Small intestine (tissue), 7 donors: ENCODE measurements at regions not wholly inside any gene's neighbourhood (a gene's known extent, or its start where the extent isn't known, plus 50 kb on each side); places are given as distances from the start of the nearest gene placed in this dataset.

Experiments used
- DNase-seq, 2 donors: peaks; one replicate each; pipeline versions ENCODE4 v3.0.0 to v3.0.0-alpha.2; 2013
- FAIRE-seq: peaks from 2 replicates; lab custom pipeline; 2012; peaks lifted over from hg19 to GRCh38; lab: Jason Lieb, UNC
- H3K27ac ChIP-seq, 3 donors: one replicate each; pipeline ENCODE4 v1.5.1; 2013; ENCODE audit warnings: low read length in 2 of 3, mild to moderate bottlenecking in 2 of 3, control low read depth in 1 of 3, inconsistent platforms in 1 of 3, low read depth in 1 of 3, moderate library complexity in 1 of 3
- H3K27me3 ChIP-seq, 3 donors: one replicate each; pipeline ENCODE4 v1.6.1; 2013; ENCODE audit warnings: low read length in 3 of 3, inconsistent platforms in 1 of 3; ENCODE audit not compliant: control insufficient read depth in 3 of 3, insufficient read depth in 3 of 3
- H3K36me3 ChIP-seq, 3 donors: one replicate each; pipeline ENCODE4 v1.6.1; 2013; ENCODE audit warnings: low read length in 3 of 3, inconsistent platforms in 1 of 3, low read depth in 1 of 3, mild to moderate bottlenecking in 1 of 3, moderate library complexity in 1 of 3; ENCODE audit not compliant: control insufficient read depth in 3 of 3, insufficient read depth in 2 of 3
- H3K4me1 ChIP-seq, 3 donors: one replicate each; pipeline ENCODE4 v1.6.1; 2013; ENCODE audit warnings: low read length in 2 of 3, inconsistent platforms in 1 of 3, low read depth in 1 of 3, mild to moderate bottlenecking in 1 of 3, moderate library complexity in 1 of 3; ENCODE audit not compliant: control insufficient read depth in 3 of 3, insufficient read depth in 2 of 3
- H3K4me3 ChIP-seq, 3 donors: one replicate each; pipeline ENCODE4 v1.5.1; 2013; ENCODE audit warnings: low read length in 3 of 3, control low read depth in 1 of 3, inconsistent platforms in 1 of 3, low read depth in 1 of 3, mild to moderate bottlenecking in 1 of 3, moderate library complexity in 1 of 3
- H3K9me3 ChIP-seq, 2 donors: one replicate each; pipeline ENCODE4 v1.6.1; 2013; ENCODE audit warnings: low read depth in 1 of 2, low read length in 1 of 2; ENCODE audit not compliant: control insufficient read depth in 2 of 2, insufficient read depth in 1 of 2
- WGBS, 3 donors: extraction: QIAGEN DNeasy Blood & Tissue Kit; methylation state at CpG; one replicate each; pipeline ENCODE4 v1.1.7; 2013; 5-methylcytosine and 5-hydroxymethylcytosine counted together
- donor health status: healthy with polysubstance abuse.
- donor health status: control.
- donor health status: control.
- donor health status: Bipolar disorder and iron deficiency.
- donor health status: healthy.

DNA sequence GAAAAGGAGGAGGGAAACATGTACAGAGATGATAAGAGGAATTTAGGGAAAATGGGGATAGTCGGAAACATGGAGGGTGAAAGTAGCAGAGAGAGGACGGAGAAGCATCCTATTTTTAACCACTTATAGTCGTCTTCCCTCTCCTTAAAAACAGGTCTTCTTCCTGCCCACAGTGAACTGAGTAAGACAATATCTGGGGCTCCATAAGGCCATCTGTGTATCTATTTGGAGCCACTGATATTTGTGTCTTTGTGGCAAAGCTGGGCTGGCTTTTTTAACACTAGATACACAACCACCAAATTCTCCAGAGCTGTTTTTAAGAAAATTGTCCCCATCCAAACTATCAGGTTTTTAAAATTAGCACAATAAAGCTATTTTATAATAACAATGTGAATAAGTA, 109.5 kb upstream of the RAP1B start:
- H3K9me3 ChIP-seq: no peaks in the 10 kb centered on the region
- WGBS, 3 donors: 69 to 77% (median 73%) methylated on average over 3 of the region's 3 CpGs
- H3K27ac ChIP-seq: no peak overlapping the region
- FAIRE-seq (no peak), DNase-seq (no peak)
- H3K36me3 ChIP-seq: no peaks in the 10 kb centered on the region
- peaks cover 0 to 4% (median 0%) of the 10 kb centered on the region in 3 donors for H3K27me3 ChIP-seq
- H3K4me1 ChIP-seq: no peaks in the 10 kb centered on the region
- H3K4me3 ChIP-seq: no peak overlapping the region

DNA sequence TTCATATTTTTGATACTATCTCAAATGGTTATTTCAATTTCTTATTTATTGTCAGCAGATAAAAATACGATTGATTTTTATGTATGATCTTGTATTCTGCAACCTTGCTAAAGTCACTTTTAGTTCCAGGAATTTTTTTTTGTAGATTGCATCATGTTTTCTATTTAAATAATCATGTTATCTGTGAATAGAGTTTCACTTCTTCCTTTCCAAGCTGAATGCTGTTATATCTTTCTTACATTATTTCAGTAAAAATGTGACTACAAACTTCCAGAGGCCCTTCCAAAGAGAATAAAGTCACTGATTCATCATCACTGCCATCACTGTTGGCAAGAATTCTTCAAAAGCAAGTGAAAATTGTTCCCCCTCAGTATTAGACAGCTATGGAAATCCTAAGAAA, 104.7 kb upstream of the RAP1B start:
- Histone ChIP-seq H3K4me1 (no peaks in the 10 kb centered on the region), H3K27me3 (no peaks in the 10 kb centered on the region), H3K36me3 (no peaks in the 10 kb centered on the region), H3K4me3 (no peak overlapping the region), H3K27ac (no peak overlapping the region), H3K9me3 (no peaks in the 10 kb centered on the region)
- FAIRE-seq: no peak
- no peak for DNase-seq
- WGBS, 3 donors: 70 to 85% (median 77%) methylated on average over 1 of the region's 1 CpG

DNA sequence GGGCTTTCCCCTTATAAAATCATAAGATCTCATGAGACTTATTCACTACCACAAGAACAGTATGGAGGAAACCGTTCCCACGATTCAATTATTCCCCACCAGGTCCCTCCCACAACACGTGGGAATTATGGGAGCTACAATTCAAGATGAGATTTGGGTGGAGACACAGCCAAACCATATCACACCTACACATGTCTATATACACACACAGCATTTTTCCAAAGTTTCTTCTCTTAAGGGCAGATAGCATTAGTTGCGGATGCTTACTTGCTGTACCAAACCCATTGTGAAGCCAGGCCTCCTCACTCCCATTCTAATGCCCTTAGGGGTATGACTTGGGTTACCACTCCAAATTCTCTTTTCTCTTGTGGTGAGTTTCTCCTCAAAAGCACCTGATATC, 104.1 kb upstream of the RAP1B start:
- Histone ChIP-seq H3K9me3 (no peaks in the 10 kb centered on the region), H3K4me1 (no peaks in the 10 kb centered on the region)
- WGBS, 3 donors: 70 to 92% (median 90%) methylated on average over 4 of the region's 4 CpGs

DNA sequence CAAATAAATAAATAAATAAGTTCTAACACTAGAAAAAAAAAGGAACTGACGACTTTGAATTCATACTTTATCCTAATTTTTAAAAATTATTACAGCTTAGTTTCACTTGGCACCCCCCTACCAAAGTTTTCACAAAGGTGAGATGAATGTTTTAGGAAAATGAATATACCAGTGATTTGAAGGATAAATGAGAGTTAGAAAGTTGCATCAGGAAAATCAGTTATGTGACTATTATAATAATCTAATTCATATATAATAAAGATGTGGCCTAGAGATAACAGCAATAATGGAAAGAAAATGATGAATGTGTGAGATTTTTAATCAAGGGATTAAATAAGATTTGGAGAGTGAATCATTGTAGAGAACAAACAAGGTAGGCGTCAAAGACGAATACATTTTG, 103.0 kb upstream of the RAP1B start:
- Histone ChIP-seq H3K4me3 (no peak overlapping the region), H3K4me1 (no peaks in the 10 kb centered on the region), H3K9me3 (no peaks in the 10 kb centered on the region), H3K27ac (no peak overlapping the region), H3K27me3 (no peaks in the 10 kb centered on the region), H3K36me3 (no peaks in the 10 kb centered on the region)
- no peak for DNase-seq
- 89 to 97% (median 96%) methylated on average over 3 of the region's 3 CpGs for WGBS, 3 donors
- FAIRE-seq: no peak

More for the DNA sequence above, 104.1 kb upstream of the RAP1B start:
- H3K36me3 ChIP-seq: no peaks in the 10 kb centered on the region
- no peaks in the 10 kb centered on the region for H3K27me3 ChIP-seq
- no peak overlapping the region for H3K4me3 ChIP-seq
- no peak overlapping the region for H3K27ac ChIP-seq
- FAIRE-seq: no peak
- DNase-seq: no peak

DNA sequence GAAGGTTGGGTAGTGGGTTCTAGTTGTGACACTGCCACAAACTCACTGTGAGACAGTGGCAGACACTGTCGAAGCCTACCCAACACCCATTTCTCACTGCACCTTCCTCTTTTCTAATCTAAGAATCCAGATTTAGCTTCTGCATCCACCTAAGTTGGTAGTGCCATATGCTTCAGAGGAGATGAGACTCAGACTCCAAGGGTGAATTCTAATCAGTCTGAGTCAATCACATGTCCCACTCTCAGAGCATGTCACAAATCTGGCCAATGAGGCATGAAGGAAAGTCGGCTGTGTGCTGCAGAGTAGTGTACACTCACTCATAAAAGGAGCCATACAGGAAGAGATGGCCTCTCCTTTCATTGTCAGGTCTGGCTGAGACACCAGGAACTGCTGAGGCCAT, 102.1 kb upstream of the RAP1B start:
- 81 to 89% (median 88%) methylated on average over 2 of the region's 2 CpGs for WGBS, 3 donors
- H3K27ac ChIP-seq: no peak overlapping the region
- H3K4me1 ChIP-seq: no peaks in the 10 kb centered on the region
- H3K36me3 ChIP-seq: no peaks in the 10 kb centered on the region
- H3K27me3 ChIP-seq: no peaks in the 10 kb centered on the region
- no peak for FAIRE-seq
- H3K9me3 ChIP-seq: no peaks in the 10 kb centered on the region
- H3K4me3 ChIP-seq: no peak overlapping the region
- DNase-seq: no peak

DNA sequence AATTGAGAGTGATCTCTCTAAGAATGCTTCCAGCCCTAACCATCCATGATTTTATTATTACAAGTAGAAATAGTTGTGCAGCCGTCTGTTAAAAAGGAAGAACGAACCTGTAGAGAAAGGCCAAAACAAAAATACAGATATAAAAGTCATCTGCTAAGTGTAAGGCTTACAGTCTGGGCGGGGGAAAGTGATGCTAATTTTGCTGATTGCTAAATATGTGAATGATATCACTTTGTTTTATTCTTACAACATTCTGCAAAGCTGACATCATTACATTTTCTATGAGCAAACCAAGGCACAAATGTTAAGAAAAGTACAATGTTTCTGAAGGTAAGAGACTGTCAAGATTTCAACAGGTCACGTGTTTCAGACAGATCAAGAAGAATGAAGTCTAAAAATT, 101.5 kb upstream of the RAP1B start:
- H3K4me3 ChIP-seq: no peak overlapping the region
- H3K36me3 ChIP-seq: no peaks in the 10 kb centered on the region
- DNase-seq (no peak), FAIRE-seq (no peak)
- no peaks in the 10 kb centered on the region for H3K4me1 ChIP-seq
- no peaks in the 10 kb centered on the region for H3K9me3 ChIP-seq
- no peaks in the 10 kb centered on the region for H3K27me3 ChIP-seq
- no peak overlapping the region for H3K27ac ChIP-seq
- 92 to 94% (median 93%) methylated on average over 4 of the region's 4 CpGs for whole genome bisulfite sequencing, 3 donors

DNA sequence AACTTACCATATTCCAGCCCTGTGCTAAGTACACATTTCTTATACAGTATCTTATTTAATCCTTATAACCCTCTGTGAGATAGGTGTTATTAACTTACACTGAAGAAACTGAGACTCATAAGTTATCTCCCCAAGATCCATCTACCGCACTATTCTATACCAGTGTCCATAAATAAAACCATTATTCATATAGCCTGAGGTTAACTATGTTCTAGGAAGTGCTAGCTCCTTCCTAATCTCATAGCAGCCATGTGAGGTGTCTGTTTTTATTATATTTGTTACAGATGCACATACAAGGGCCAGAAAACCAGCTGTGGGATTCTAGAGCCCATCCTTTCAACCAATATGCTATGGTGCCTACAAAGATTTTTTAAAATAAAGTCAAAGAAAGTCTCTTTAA, 100.3 kb upstream of the RAP1B start:
- Histone ChIP-seq H3K36me3 (no peaks in the 10 kb centered on the region), H3K4me1 (no peaks in the 10 kb centered on the region), H3K27me3 (no peaks in the 10 kb centered on the region), H3K4me3 (no peak overlapping the region), H3K27ac (no peak overlapping the region), H3K9me3 (no peaks in the 10 kb centered on the region)
- no peak for DNase-seq
- WGBS, 3 donors: 93 to 97% (median 94%) methylated on average over 1 of the region's 1 CpG
- FAIRE-seq: no peak

DNA sequence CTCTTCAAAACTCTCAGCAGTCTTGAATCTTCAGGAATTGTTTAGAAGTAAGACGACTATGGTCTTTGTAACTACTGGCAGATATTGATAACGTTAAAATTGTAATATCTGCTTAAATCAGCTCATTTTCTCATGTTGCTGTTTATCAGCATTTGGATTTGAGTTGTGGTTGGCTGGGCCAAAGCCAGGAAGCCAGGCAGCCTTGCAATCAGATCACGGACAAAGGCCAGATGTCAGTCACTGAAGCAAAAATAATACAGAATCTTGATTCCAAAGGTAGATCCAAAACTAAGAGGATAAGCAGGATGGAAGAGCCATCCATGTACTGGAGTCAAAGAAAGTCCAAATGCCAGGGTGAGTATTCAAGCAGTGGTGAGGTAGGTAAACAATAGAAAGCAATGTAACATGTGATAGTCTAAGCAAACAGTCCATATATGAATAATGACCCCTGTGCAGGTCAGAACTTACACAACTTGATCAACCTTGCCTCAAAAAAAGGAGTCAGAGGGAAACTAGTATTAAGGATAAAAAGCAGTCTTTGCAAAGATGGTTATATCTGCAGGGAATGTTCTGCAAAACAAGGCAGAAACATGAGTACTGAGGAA, 95.8 kb upstream of the RAP1B start:
- no peaks in the 10 kb centered on the region for H3K27me3 ChIP-seq
- DNase-seq (no peak), FAIRE-seq (no peak)
- no peaks in the 10 kb centered on the region for H3K9me3 ChIP-seq
- no peak overlapping the region for H3K4me3 ChIP-seq
- WGBS, 3 donors: 73 to 83% (median 82%) methylated on average over 3 of the region's 3 CpGs
- H3K4me1 ChIP-seq: no peaks in the 10 kb centered on the region
- no peaks in the 10 kb centered on the region for H3K36me3 ChIP-seq
- no peak overlapping the region for H3K27ac ChIP-seq

DNA sequence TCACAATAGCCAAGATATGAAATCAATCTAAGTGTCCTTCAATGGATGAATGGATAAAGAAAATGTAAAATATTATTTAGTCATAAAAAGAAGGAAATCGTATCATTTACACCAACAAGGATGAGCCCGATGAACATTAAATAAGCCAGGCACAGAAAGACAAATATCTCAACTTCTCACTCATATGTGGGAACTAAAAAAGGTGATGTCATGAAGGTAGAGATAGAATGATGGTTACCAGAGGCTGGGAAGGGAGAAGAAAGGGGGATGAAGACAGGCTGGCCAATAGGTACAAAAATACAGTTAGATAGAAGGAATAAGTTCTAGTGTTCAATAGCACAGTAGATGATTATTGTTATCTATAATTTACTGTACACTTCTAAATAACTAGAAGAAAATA, 94.9 kb upstream of the RAP1B start:
- H3K4me1 ChIP-seq: no peaks in the 10 kb centered on the region
- FAIRE-seq (no peak), DNase-seq (no peak)
- WGBS, 3 donors: 94 to 99% (median 97%) methylated on average over 2 of the region's 2 CpGs
- no peaks in the 10 kb centered on the region for H3K36me3 ChIP-seq
- no peak overlapping the region for H3K4me3 ChIP-seq
- no peak overlapping the region for H3K27ac ChIP-seq
- H3K9me3 ChIP-seq: no peaks in the 10 kb centered on the region
- H3K27me3 ChIP-seq: no peaks in the 10 kb centered on the region
